GM20000 (cell line): ENCODE measurements at regions not wholly inside any gene's neighbourhood (a gene's known extent, or its start where the extent isn't known, plus 50 kb on each side); places are given as distances from the start of the nearest gene placed in this dataset.

Experiments
- DNase-seq: peaks from one replicate; pipeline ENCODE4 v3.0.0; 2012; ENCODE audit warnings: low spot score
- TF ChIP-seq, protein P1 (sequence below): IDR thresholded peaks from 2 replicates; pipeline ENCODE4 v1.5.1; 2012; ENCODE audit warnings: mild to moderate bottlenecking, control low read depth; ENCODE audit errors: extremely low read depth, missing control alignments

DNA sequence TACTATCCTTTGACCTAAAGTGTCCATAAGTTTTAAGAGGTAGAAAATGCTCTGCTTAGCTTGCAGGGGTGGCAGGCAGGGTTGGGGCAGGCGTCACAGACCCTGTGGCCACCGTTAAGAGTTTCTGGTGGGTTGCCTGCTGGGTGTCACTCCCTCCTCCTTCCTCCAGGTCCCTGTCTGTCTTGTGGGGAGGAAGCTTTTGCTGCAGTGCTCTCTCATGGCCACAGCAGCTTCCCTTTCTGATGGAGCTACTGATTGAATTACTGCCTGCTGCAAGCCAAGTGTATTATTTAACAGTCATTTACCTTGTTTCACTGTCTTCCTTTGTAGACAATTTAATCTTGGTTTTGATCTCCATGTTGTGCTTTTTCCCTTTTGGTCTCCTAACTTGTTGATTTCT is 384.6 kb downstream of the IDS start:
- TF ChIP-seq, protein P1, sequence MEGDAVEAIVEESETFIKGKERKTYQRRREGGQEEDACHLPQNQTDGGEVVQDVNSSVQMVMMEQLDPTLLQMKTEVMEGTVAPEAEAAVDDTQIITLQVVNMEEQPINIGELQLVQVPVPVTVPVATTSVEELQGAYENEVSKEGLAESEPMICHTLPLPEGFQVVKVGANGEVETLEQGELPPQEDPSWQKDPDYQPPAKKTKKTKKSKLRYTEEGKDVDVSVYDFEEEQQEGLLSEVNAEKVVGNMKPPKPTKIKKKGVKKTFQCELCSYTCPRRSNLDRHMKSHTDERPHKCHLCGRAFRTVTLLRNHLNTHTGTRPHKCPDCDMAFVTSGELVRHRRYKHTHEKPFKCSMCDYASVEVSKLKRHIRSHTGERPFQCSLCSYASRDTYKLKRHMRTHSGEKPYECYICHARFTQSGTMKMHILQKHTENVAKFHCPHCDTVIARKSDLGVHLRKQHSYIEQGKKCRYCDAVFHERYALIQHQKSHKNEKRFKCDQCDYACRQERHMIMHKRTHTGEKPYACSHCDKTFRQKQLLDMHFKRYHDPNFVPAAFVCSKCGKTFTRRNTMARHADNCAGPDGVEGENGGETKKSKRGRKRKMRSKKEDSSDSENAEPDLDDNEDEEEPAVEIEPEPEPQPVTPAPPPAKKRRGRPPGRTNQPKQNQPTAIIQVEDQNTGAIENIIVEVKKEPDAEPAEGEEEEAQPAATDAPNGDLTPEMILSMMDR = no peak
- no peak for DNase-seq

DNA sequence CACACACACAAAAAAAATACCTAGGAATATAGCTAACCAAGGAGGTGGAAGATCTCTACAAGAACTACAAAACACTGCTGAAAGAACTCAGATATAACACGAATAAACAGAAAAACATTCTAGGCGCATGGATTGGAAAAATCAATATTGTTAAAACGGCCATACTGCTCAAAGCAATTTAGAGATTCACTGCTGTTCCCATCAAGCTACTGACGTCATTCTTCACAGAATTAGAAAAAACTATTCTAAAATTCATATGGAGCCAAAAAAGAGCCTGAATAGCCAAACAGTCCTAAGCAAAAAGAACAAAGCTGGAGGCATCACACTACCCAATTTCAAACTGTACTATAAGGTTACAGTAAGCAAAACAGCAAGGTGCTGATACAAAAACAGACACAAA is 390.2 kb downstream of the IDS start:
- TF ChIP-seq, protein P1 = no peak
- DNase-seq = no peak

DNA sequence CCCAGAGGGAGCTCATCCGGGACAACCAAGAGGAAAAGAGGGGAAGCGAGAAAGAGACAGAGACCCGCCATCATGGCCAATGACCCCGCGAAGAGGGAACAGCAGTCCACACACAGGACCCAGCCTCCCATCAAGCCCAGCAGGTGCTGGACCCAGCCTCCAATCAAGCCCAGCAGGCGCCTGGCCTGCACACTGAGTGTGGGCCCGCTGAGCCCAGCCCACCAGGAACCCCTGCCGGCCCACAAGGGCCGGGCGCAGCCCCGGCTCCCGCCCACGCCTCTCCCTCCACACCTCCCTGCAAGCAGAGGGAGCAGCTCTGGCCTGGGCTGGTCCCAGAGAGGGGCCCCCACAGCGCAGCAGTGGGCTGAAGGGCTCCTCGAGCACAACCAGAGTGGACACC is 391.1 kb downstream of the IDS start:
- no peak for DNase-seq
- TF ChIP-seq, protein P1 = no peak

DNA sequence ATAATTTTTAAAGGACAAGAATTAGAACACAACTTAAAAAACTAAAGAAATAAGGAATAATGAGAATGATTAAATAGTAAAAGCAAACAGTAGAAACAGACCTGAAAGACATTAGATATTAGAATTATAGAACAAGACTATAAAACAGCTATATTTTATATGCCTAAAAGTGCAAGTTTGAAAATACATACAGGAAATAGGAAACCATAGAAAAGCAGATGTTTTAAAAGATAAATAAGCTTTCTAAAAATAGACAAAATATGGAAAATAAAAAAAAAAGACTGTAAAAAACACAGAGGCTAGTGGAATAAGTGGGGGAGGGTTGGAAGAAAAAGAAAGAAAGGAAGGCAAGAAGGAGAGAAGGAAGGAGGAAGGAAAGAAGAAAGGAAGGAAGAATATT is 407.3 kb downstream of the IDS start:
- DNase-seq = no peak
- TF ChIP-seq, protein P1 = no peak

DNA sequence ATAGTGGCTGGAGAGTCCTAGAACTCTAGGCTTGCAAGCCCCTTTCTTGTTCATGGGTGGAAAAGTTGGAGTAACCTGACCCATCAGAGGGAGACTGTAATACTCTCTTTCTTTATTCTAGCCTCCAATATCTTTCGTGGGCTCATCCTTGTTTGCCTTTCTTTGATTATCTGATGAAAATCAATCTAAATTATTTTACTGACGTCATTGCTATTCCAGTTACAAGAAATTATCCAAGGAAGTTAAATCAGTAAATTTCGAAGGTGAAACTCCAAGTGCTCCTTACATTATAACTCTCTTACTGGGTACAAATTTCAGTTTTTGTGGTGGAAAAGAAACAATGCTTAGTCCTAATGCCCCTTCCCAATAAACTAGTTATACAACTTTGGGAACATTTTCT is 412.9 kb downstream of the IDS start:
- DNase-seq = no peak
- TF ChIP-seq, protein P1 = no peak

DNA sequence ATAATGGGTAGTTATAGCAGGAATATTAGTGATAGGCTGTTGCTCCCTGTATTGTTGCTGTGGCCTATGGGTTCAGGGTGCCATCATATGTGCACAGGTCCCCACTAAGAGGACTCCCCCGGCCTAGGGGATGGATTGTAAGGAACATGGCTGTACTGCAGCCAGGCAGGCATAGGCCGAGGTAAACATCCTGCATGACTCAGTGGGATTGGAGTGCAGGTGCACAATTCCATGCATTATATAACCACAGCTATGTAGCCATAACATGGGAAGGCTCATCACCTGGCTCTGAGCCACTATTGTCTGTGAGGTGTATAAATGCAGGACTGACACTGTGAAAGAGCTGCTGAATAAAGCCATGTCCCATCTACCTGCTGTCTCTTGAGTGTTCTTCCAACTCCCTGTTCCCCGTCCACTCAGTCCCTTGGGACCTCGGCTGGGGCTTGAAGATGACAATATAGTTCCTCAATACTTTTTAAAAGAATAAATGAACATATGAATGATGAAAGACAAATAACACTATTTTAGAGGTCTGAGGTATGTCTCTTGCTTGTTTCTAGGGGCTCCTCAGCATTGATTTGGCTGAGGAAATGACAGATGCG is 425.2 kb downstream of the IDS start:
- TF ChIP-seq, protein P1 = no peak
- DNase-seq = no peak

DNA sequence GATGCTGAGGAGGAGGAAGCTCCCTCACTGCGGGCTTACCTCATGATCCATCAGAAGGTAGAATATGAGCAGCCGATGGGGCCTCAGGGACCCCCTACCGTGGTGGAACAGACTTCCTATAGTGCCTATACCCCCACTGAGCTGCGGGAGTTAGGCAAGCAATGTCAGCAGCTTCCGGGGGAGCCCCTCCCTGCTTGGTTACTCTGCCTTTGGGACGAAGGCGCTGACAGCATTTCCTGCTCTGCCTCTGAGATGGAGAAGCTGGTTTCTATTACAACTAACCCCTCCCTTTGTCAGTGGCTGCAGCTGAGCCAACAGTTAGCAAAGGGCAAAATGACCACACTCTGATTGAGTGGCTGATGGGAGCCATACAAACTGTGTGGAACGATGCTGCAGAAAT is 430.7 kb downstream of the IDS start:
- TF ChIP-seq, protein P1 = no peak
- DNase-seq = peak; percentile 8
